H9 (cell line): ENCODE measurements at regions not wholly inside any gene's neighbourhood (a gene's known extent, or its start where the extent isn't known, plus 50 kb on each side); places are given as distances from the start of the nearest gene placed in this dataset.

Source experiments
- DNase-seq: peaks from one replicate; pipeline ENCODE4 v3.0.0-alpha.2; 2017
- H2AFZ ChIP-seq: one replicate; pipeline ENCODE4 v1.6.1; 2013; ENCODE audit warnings: mild to moderate bottlenecking, low read length, control low read depth, moderate library complexity
- H2AK5ac ChIP-seq: 2 replicates; pipeline ENCODE4 v1.6.1; 2013; ENCODE audit warnings: low read length, control low read depth, mixed read lengths; ENCODE audit not compliant: insufficient read length
- H2BK120ac ChIP-seq: one replicate; pipeline ENCODE4 v1.6.1; 2013; ENCODE audit warnings: low read depth, mild to moderate bottlenecking, low read length, control low read depth, inconsistent platforms; ENCODE audit not compliant: poor library complexity, severe bottlenecking
- H2BK12ac ChIP-seq: 2 replicates; pipeline ENCODE4 v1.6.1; 2013; ENCODE audit warnings: low read length, control low read depth, mixed read lengths, low read depth; ENCODE audit not compliant: insufficient read length
- H2BK15ac ChIP-seq: 2 replicates; pipeline ENCODE4 v1.6.1; 2013; ENCODE audit warnings: low read depth, low read length, control low read depth
- H2BK20ac ChIP-seq: one replicate; pipeline ENCODE4 v1.6.1; 2013; ENCODE audit warnings: low read depth, mild to moderate bottlenecking, low read length, control low read depth, inconsistent platforms; ENCODE audit not compliant: poor library complexity, severe bottlenecking
- H2BK5ac ChIP-seq: 2 replicates; pipeline ENCODE4 v1.6.1; 2013; ENCODE audit warnings: low read length, control low read depth, mixed read lengths; ENCODE audit not compliant: insufficient read length
- H3K14ac ChIP-seq: 2 replicates; pipeline ENCODE4 v1.6.1; 2013; ENCODE audit warnings: low read length, control low read depth; ENCODE audit not compliant: insufficient read depth
- H3K18ac ChIP-seq: 2 replicates; pipeline ENCODE4 v1.6.1; 2013; ENCODE audit warnings: low read depth, mild to moderate bottlenecking, mixed read lengths, low read length, control low read depth; ENCODE audit not compliant: insufficient read length
- H3K23ac ChIP-seq: 2 replicates; pipeline ENCODE4 v1.6.1; 2013; ENCODE audit warnings: low read length, control low read depth, mixed read lengths, low read depth; ENCODE audit not compliant: insufficient read length
- H3K23me2 ChIP-seq: 2 replicates; pipeline ENCODE4 v1.6.1; 2013; ENCODE audit warnings: low read depth, mild to moderate bottlenecking, mixed read lengths, low read length, control low read depth; ENCODE audit not compliant: insufficient read length, poor library complexity, severe bottlenecking
- H3K27ac ChIP-seq: 2 replicates; pipeline ENCODE4 v1.5.1; 2013; ENCODE audit warnings: low read length, control low read depth, mixed read lengths, low read depth; ENCODE audit not compliant: insufficient read length
- H3K27me3 ChIP-seq: 2 replicates; pipeline ENCODE4 v1.6.1; 2013; ENCODE audit warnings: low read length, control low read depth, inconsistent platforms; ENCODE audit not compliant: insufficient read depth
- H3K4ac ChIP-seq: 2 replicates; pipeline ENCODE4 v1.6.1; 2013; ENCODE audit warnings: low read depth, mild to moderate bottlenecking, control low read depth, inconsistent platforms, low read length, moderate library complexity
- H3K4me1 ChIP-seq: 2 replicates; pipeline ENCODE4 v1.6.1; 2013; ENCODE audit warnings: low read length, control low read depth, inconsistent platforms; ENCODE audit not compliant: insufficient read depth
- H3K4me2 ChIP-seq: 2 replicates; pipeline ENCODE4 v1.6.1; 2013; ENCODE audit warnings: low read length, control low read depth, mixed read lengths; ENCODE audit not compliant: insufficient read length, insufficient read depth
- H3K56ac ChIP-seq: 2 replicates; pipeline ENCODE4 v1.6.1; 2013; ENCODE audit warnings: low read depth, mild to moderate bottlenecking, mixed read lengths, low read length, control low read depth; ENCODE audit not compliant: insufficient read length
- H3K79me1 ChIP-seq: 2 replicates; pipeline ENCODE4 v1.6.1; 2013; ENCODE audit warnings: low read depth, mild to moderate bottlenecking, moderate library complexity, low read length, control low read depth, inconsistent platforms; ENCODE audit not compliant: insufficient read depth, poor library complexity, severe bottlenecking
- H3K79me2 ChIP-seq: 2 replicates; pipeline ENCODE4 v1.6.1; 2013; ENCODE audit warnings: low read length, control low read depth, inconsistent platforms; ENCODE audit not compliant: insufficient read depth
- H3K9ac ChIP-seq: 2 replicates; pipeline ENCODE4 v1.6.1; 2013; ENCODE audit warnings: low read length, control low read depth, mixed read lengths; ENCODE audit not compliant: insufficient read length; ENCODE audit errors: extremely low read depth
- H3K9me3 ChIP-seq: one replicate; pipeline ENCODE4 v1.6.1; 2013; ENCODE audit warnings: low read depth, low read length, inconsistent platforms; ENCODE audit not compliant: control insufficient read depth
- H3T11ph ChIP-seq: one replicate; pipeline ENCODE4 v1.6.1; 2013; ENCODE audit warnings: mild to moderate bottlenecking, low read length, control low read depth, inconsistent platforms
- H4K20me1 ChIP-seq: one replicate; pipeline ENCODE4 v1.6.1; 2013; ENCODE audit not compliant: control insufficient read depth, insufficient read length, insufficient read depth
- H4K5ac ChIP-seq: 2 replicates; pipeline ENCODE4 v1.6.1; 2013; ENCODE audit warnings: low read depth, mild to moderate bottlenecking, mixed read lengths, low read length, control low read depth; ENCODE audit not compliant: insufficient read length
- H4K8ac ChIP-seq: replicated peaks from 2 replicates; pipeline ENCODE4 v1.6.1; 2013; ENCODE audit warnings: low read length, control low read depth, mixed read lengths, low read depth; ENCODE audit not compliant: insufficient read length
- H4K91ac ChIP-seq: 2 replicates; pipeline ENCODE4 v1.6.1; 2013; ENCODE audit warnings: low read depth, mild to moderate bottlenecking, moderate library complexity, mixed read lengths, low read length, control low read depth; ENCODE audit not compliant: insufficient read length
- H3K27ac Mint-ChIP-seq, 3 experiments: 2 replicates in 2 of 3; 3 replicates in 1 of 3; pipeline ENCODE4 v1.8.0; 2020 to 2021; ENCODE audit warnings: mixed read lengths in 3 of 3, mild to moderate bottlenecking in 1 of 3, moderate library complexity in 1 of 3
- H3K27me3 Mint-ChIP-seq: 2 replicates; pipeline ENCODE4 v1.8.0; 2021; ENCODE audit warnings: low read depth, mild to moderate bottlenecking, moderate library complexity, mixed read lengths
- H3K36me3 Mint-ChIP-seq, 3 experiments: 2 replicates in 2 of 3; 3 replicates in 1 of 3; pipeline ENCODE4 v1.8.0; 2020 to 2021; ENCODE audit warnings: low read depth in 3 of 3, mixed read lengths in 3 of 3; ENCODE audit not compliant: insufficient read depth in 1 of 3
- H3K4me1 Mint-ChIP-seq, 2 experiments: 2 replicates each; pipeline ENCODE4 v1.8.0; 2020; ENCODE audit warnings: mixed read lengths in 2 of 2
- H3K4me3 Mint-ChIP-seq, 2 experiments: 2 replicates in 1 of 2; 3 replicates in 1 of 2; pipeline ENCODE4 v1.8.0; 2020 to 2021; ENCODE audit warnings: mild to moderate bottlenecking in 2 of 2, mixed read lengths in 2 of 2, moderate library complexity in 1 of 2
- H3K9me3 Mint-ChIP-seq, 2 experiments: 2 replicates in 1 of 2; 3 replicates in 1 of 2; pipeline ENCODE4 v1.8.0; 2020; ENCODE audit warnings: mild to moderate bottlenecking in 2 of 2, mixed read lengths in 2 of 2, moderate library complexity in 1 of 2
- CTCF ChIP-seq: fragments of 200-600 bp; sonication (generic); conservative IDR thresholded peaks from 3 replicates; pipeline ENCODE4 v1.8.0; 2021; ENCODE audit warnings: antibody characterized with exemption, mild to moderate bottlenecking
- WGBS: extraction: QIAGEN DNeasy Blood & Tissue Kit; methylation state at CpG from one replicate; pipeline ENCODE4 v1.1.7; 2013; ENCODE audit warnings: missing lambda C conversion rate, low lambda C conversion rate, mixed read lengths; ENCODE audit not compliant: insufficient read length; ENCODE audit errors: extremely low coverage; 5-methylcytosine and 5-hydroxymethylcytosine counted together

GRCh38 chr5:21687621-21688020 lies 1165.5 kb downstream of the CDH12 start:
- TF ChIP-seq CTCF = no peak

More at GRCh38 chr5:21687621-21688020, 1165.5 kb downstream of the CDH12 start:
- Mint-ChIP-seq H3K27me3 (no peaks in the 10 kb centered on the region; the same call in 1 of the 2 replicates), H3K4me3 (no peak overlapping the region), H3K36me3 (no peaks in the 10 kb centered on the region; a peak in 1 of 7 replicates), H3K9me3 (no peaks in the 10 kb centered on the region), H3K27ac (no peak overlapping the region), H3K4me1 (peaks cover 3 to 7% of the 10 kb centered on the region in 2 experiments)
- no peaks in the 10 kb centered on the region for H3K79me1 ChIP-seq
- H3K4me1 ChIP-seq = no peaks in the 10 kb centered on the region
- no peak overlapping the region for H4K91ac ChIP-seq
- no peak overlapping the region for H3K27ac ChIP-seq
- no peak for DNase-seq
- no peaks in the 10 kb centered on the region for H3K27me3 ChIP-seq
- no peak overlapping the region for H3K23ac ChIP-seq
- no peak overlapping the region for H2BK20ac ChIP-seq
- H2BK12ac ChIP-seq = no peak overlapping the region
- no peak overlapping the region for H3K56ac ChIP-seq
- H4K5ac ChIP-seq = no peak overlapping the region
- H2AK5ac ChIP-seq = no peak overlapping the region
- no peak overlapping the region for H3K4ac ChIP-seq
- no CpG with 5 or more reads among the region's 5 CpGs for WGBS
- no peaks in the 10 kb centered on the region for H3K79me2 ChIP-seq
- no peak overlapping the region for H3T11ph ChIP-seq
- H2BK5ac ChIP-seq = no peak overlapping the region
- H3K18ac ChIP-seq = no peak overlapping the region
- H4K8ac ChIP-seq = no peak overlapping the region
- H3K23me2 ChIP-seq = no peaks in the 10 kb centered on the region
- H2BK15ac ChIP-seq = no peak overlapping the region
- no peak overlapping the region for H2BK120ac ChIP-seq
- no peak overlapping the region for H3K4me2 ChIP-seq
- no peaks in the 10 kb centered on the region for H3K9me3 ChIP-seq
- no peak overlapping the region for H2AFZ ChIP-seq
- no peak overlapping the region for H3K14ac ChIP-seq
- no peak overlapping the region for H3K9ac ChIP-seq
- no peaks in the 10 kb centered on the region for H4K20me1 ChIP-seq
